Coronary artery (tissue), 2 donors: ENCODE measurements at regions not wholly inside any gene's neighbourhood (a gene's known extent, or its start where the extent isn't known, plus 50 kb on each side); places are given as distances from the start of the nearest gene placed in this dataset.

Experiments used
- DNase-seq: peaks from one replicate; pipeline ENCODE4 v3.0.0-alpha.2; 2017; ENCODE audit warnings: low spot score
- H3K27ac ChIP-seq, 2 donors: fragments of 200-600 bp; sonication (generic); one replicate each; pipeline ENCODE4 v1.5.1; 2016 to 2019
- H3K4me3 ChIP-seq: fragments of 200-600 bp; sonication (generic); 2 replicates; pipeline ENCODE4 v1.5.1; 2016; ENCODE audit warnings: mild to moderate bottlenecking, moderate library complexity
- TF ChIP-seq, protein P1 (sequence below): fragments of 200-600 bp; sonication (generic); IDR thresholded peaks from one replicate; pipeline ENCODE4 v1.5.1; 2019; ENCODE audit warnings: antibody characterized with exemption

DNA sequence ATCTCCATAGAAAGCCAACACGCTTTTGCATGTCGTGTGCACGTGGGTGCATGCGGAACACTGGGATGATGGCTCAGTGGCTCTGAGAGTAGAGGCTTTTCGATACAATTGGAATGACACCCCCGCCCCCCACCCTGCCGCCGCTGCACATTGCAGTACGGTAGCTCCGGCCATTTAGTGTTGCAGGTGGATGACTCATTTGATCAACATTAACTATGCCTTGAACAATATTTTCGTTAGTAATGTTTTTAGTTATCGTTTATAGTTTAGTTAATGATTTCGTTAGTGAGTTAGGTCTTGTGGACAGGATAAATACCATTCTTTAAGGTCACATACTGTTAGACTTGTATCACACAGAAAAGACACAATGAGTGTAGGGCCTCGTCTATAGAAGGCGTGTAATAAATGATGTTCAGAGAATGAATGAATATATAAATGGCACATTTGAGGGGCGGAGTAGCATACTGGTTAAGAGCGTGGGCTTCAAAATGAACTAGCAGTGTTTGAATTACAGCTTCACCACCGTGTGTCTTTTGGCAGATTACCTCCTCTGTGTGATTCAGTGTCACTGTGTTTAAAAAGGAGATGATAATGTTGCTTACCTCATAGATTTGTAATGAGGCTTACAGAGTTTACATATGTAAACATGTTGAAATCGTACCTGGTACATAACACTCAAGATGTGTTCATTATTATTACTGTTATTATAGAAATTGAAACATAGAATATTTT, 67.2 kb upstream of the TENM3 start:
- H3K27ac ChIP-seq = no peak overlapping the region
- DNase-seq = no peak
- H3K4me3 ChIP-seq = no peak overlapping the region
- TF ChIP-seq, protein P1, sequence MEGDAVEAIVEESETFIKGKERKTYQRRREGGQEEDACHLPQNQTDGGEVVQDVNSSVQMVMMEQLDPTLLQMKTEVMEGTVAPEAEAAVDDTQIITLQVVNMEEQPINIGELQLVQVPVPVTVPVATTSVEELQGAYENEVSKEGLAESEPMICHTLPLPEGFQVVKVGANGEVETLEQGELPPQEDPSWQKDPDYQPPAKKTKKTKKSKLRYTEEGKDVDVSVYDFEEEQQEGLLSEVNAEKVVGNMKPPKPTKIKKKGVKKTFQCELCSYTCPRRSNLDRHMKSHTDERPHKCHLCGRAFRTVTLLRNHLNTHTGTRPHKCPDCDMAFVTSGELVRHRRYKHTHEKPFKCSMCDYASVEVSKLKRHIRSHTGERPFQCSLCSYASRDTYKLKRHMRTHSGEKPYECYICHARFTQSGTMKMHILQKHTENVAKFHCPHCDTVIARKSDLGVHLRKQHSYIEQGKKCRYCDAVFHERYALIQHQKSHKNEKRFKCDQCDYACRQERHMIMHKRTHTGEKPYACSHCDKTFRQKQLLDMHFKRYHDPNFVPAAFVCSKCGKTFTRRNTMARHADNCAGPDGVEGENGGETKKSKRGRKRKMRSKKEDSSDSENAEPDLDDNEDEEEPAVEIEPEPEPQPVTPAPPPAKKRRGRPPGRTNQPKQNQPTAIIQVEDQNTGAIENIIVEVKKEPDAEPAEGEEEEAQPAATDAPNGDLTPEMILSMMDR = no peak

DNA sequence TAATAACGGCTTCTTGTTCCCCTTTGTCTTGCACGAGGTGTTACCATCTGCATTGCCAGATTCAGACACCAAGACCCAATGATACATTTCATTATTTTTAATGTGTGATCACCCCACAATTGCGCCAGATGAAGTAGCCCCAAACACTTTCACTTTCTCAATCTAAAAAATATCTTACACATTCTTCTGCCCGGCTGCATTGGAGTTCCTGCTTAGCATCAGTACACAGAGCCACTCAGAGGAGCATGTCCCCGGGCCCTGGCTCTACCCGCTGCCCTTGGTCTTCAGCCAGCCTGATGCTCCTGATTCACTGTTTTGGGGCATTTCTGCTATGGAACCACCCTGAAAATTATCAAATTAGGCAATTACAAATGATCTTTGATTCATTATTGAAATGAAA, 66.0 kb upstream of the TENM3 start:
- DNase-seq = no peak
- Histone ChIP-seq H3K27ac (no peak overlapping the region), H3K4me3 (no peak overlapping the region)
- TF ChIP-seq, protein P1 = no peak

DNA sequence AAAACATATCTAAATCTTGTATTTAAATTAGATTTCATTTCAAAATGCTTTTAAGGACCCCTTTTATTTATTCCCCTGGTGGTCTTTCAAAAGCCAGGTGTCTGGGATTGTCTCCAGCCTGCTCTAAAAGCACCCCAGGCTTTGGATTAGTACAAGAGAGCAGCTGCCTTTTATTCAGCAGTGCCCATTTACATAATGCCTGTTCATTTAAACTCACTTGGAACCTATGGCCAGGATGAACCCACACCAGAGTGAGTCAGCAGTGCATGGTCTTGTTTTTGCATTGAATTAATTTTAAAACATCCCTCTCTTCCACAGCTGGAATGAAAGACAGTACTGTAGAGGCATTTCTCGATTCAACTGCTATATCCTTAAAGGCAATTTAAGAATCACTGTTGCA, 64.1 kb upstream of the TENM3 start:
- no peak overlapping the region for H3K4me3 ChIP-seq
- no peak overlapping the region for H3K27ac ChIP-seq
- TF ChIP-seq, protein P1 = no peak
- no peak for DNase-seq

DNA sequence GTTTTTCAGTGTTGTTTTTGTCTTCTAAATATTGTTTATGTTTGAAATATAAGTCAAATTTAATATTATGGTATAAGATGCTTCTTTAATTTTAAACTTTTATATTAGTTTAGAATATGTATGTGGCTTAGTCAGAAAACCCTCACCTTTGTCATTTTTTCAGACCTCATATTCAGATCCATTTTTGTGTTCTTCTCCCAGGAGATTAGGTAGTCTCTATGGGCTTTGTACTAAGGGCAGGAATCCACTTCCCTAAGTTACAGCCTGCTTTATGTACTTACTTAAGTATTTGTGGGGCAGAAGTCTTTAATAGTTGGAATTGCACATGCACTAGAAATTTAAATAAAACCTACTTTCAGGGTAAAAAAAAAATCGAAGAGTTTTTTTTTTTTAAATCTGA, 63.5 kb upstream of the TENM3 start:
- TF ChIP-seq, protein P1 = no peak
- Histone ChIP-seq H3K27ac (no peak overlapping the region), H3K4me3 (no peak overlapping the region)
- DNase-seq = no peak

DNA sequence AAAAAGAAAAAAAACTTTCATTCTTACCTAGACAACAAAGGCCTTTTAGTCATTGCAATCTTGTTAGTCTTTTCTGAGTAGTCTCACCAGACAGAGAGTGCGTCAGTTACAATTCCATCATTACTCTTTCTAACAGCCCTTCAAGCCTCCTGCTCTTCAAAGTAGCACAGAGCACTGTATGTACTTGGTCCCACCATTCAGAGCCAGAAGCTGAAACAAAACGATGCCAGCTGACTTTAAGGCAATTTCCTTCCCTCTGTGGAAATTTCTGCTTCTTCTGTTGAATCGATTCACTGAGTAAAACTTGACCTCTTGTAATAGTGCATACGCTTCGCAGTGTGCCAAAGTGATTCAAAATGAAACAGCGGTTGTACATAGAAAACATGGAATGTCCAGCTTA, 57.7 kb upstream of the TENM3 start:
- H3K27ac ChIP-seq = no peak overlapping the region
- TF ChIP-seq, protein P1 = no peak
- DNase-seq = no peak

DNA sequence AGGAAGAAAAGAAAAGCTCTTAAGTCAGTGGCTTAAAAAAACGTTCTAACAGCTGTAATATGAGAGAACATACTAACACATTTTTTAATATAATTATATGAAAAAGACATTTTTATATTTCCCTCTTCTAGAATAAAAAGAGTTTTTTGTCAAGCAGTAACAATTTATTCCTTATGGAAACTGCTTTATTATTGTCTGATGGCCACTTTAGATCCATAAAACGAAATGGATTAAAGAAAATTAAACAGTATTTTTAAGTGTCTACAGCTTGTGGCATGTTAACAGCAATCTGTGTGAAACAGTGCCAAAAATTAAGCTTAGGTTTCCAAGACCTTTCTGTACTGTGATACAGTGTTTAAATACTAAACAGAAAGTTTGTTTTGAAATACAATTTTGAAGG, 55.5 kb upstream of the TENM3 start:
- no peak for DNase-seq
- TF ChIP-seq, protein P1 = no peak
- Histone ChIP-seq H3K27ac (no peak overlapping the region), H3K4me3 (no peak overlapping the region)

More for the DNA sequence above, 57.7 kb upstream of the TENM3 start:
- H3K4me3 ChIP-seq = no peak overlapping the region

DNA sequence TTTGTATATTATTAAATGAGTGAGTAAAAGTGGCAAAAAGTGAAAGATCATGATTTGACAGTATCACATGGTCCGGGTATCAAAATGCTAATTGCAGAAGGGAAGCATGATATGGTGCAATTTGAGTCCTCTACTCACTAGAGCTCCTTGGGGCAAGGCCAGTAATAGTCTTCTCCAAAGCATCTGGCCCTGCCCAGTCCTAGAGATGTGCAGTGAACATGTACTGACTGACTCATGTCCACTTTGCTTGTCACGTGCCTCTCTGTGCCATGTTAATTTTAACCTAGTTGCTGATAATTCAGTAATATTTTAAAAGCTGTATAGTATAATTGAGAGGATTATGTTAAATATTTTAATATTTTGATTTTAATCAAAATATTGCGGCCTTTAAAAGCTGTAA, 54.6 kb upstream of the TENM3 start:
- no peak overlapping the region for H3K27ac ChIP-seq
- TF ChIP-seq, protein P1 = no peak
- DNase-seq = no peak
- no peak overlapping the region for H3K4me3 ChIP-seq
